Activated CD4-positive, alpha-beta memory T cell treated with anti-CD3 and anti-CD28 coated beads, Interleukin-2, amount 10 ng/mL, durations not matched to agents 7 days and 5 days (primary cell): ENCODE measurements at regions not wholly inside any gene's neighbourhood (a gene's known extent, or its start where the extent isn't known, plus 50 kb on each side); places are given as distances from the start of the nearest gene placed in this dataset.

Experiments used
- CTCF ChIA-PET: fragments of 350-600 bp; sonication (Branson Sonifier 250); formaldehyde crosslinking; loops from one replicate; lab custom pipeline; 2021; ENCODE audit warnings: antibody characterized with exemption, inconsistent platforms; lab: Charles Lee
- POLR2A ChIA-PET: fragments of 350-600 bp; sonication (Branson Sonifier 250); formaldehyde crosslinking; loops from one replicate; lab custom pipeline; 2021; ENCODE audit warnings: antibody characterized with exemption; lab: Charles Lee
- DNase-seq: peaks from one replicate; pipeline ENCODE4 v3.0.0-alpha.2; 2020
- H3K27ac Mint-ChIP-seq: one replicate; pipeline ENCODE4 v1.8.0; 2021; ENCODE audit warnings: mild to moderate bottlenecking, mixed read lengths
- H3K27me3 Mint-ChIP-seq: one replicate; pipeline ENCODE4 v1.8.0; 2021; ENCODE audit warnings: mixed read lengths
- H3K36me3 Mint-ChIP-seq: one replicate; pipeline ENCODE4 v1.8.0; 2021; ENCODE audit warnings: low read depth, mixed read lengths
- H3K4me1 Mint-ChIP-seq: one replicate; pipeline ENCODE4 v1.8.0; 2021; ENCODE audit warnings: mixed read lengths
- H3K4me3 Mint-ChIP-seq: one replicate; pipeline ENCODE4 v1.8.0; 2021; ENCODE audit warnings: mild to moderate bottlenecking, mixed read lengths
- H3K9me3 Mint-ChIP-seq: one replicate; pipeline ENCODE4 v1.8.0; 2021; ENCODE audit warnings: mixed read lengths

- Mint-ChIP-seq H3K27ac (no peak overlapping the region), H3K36me3 (no peaks in the 10 kb centered on the region), H3K4me1 (no peaks in the 10 kb centered on the region), H3K9me3 (no peaks in the 10 kb centered on the region), H3K4me3 (no peak overlapping the region), H3K27me3 (no peaks in the 10 kb centered on the region)
- POLR2A ChIA-PET: no interaction called here
- no peak for DNase-seq
- CTCF ChIA-PET: no interaction called here
Observed at GRCh38 chr9:78577156-78577906, 280.4 kb downstream of the PSAT1 start.

- POLR2A ChIA-PET: no interaction called here
- H3K27me3 Mint-ChIP-seq: no peaks in the 10 kb centered on the region
Observed at GRCh38 chr9:78578072-78578471, 281.1 kb downstream of the PSAT1 start.

GRCh38 chr9:78582821-78583220 is 285.9 kb downstream of the PSAT1 start:
- DNase-seq: no peak
- Mint-ChIP-seq H3K36me3 (no peaks in the 10 kb centered on the region), H3K4me3 (no peak overlapping the region), H3K27ac (no peak overlapping the region), H3K27me3 (no peaks in the 10 kb centered on the region), H3K4me1 (no peaks in the 10 kb centered on the region), H3K9me3 (no peaks in the 10 kb centered on the region)
- ChIA-PET POLR2A (no interaction called here), CTCF (no interaction called here)

More at GRCh38 chr9:78578072-78578471, 281.1 kb downstream of the PSAT1 start:
- no peaks in the 10 kb centered on the region for H3K4me1 Mint-ChIP-seq
- H3K4me3 Mint-ChIP-seq: no peak overlapping the region
- no peaks in the 10 kb centered on the region for H3K9me3 Mint-ChIP-seq
- H3K27ac Mint-ChIP-seq: no peak overlapping the region
- DNase-seq: no peak
- H3K36me3 Mint-ChIP-seq: no peaks in the 10 kb centered on the region
- CTCF ChIA-PET: no interaction called here

GRCh38 chr9:78584589-78584988 is 287.7 kb downstream of the PSAT1 start:
- DNase-seq: no peak
- CTCF ChIA-PET: no interaction called here

DNA sequence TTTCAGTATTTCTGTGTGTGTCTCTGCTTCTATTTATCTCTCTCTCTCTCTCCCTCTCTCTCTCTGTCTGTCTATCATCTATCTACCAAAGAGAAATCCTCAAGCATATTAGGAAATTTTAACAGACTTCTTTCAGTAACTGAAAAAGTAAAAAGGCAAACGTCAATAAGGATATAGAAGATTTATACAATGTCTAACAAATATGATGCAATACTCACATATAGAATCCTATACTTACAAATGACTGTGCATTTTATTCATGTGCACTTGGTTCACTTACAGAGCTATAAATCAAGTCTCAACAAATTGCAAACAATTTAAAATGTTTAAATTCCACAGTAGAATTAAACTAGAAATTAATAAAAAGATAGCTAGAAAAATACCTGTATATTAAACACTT is 289.0 kb downstream of the PSAT1 start:
- Mint-ChIP-seq H3K27me3 (no peaks in the 10 kb centered on the region), H3K4me3 (no peak overlapping the region), H3K27ac (no peak overlapping the region), H3K4me1 (no peaks in the 10 kb centered on the region), H3K36me3 (no peaks in the 10 kb centered on the region), H3K9me3 (no peaks in the 10 kb centered on the region)
- POLR2A ChIA-PET: no interaction called here
- DNase-seq: no peak
- CTCF ChIA-PET: no interaction called here

More at GRCh38 chr9:78584589-78584988, 287.7 kb downstream of the PSAT1 start:
- Mint-ChIP-seq H3K9me3 (no peaks in the 10 kb centered on the region), H3K4me1 (no peaks in the 10 kb centered on the region), H3K4me3 (no peak overlapping the region), H3K27me3 (no peaks in the 10 kb centered on the region), H3K27ac (no peak overlapping the region), H3K36me3 (no peaks in the 10 kb centered on the region)
- POLR2A ChIA-PET: no interaction called here

GRCh38 chr9:78590068-78590467 is 293.1 kb downstream of the PSAT1 start:
- Mint-ChIP-seq H3K27ac (no peak overlapping the region), H3K4me1 (no peaks in the 10 kb centered on the region), H3K9me3 (no peaks in the 10 kb centered on the region), H3K4me3 (no peak overlapping the region), H3K36me3 (no peaks in the 10 kb centered on the region), H3K27me3 (no peaks in the 10 kb centered on the region)
- CTCF ChIA-PET: no interaction called here
- no peak for DNase-seq
- POLR2A ChIA-PET: no interaction called here

- Mint-ChIP-seq H3K36me3 (no peaks in the 10 kb centered on the region), H3K27ac (no peak overlapping the region), H3K9me3 (no peaks in the 10 kb centered on the region), H3K27me3 (no peaks in the 10 kb centered on the region), H3K4me3 (no peak overlapping the region), H3K4me1 (no peaks in the 10 kb centered on the region)
- no peak for DNase-seq
- ChIA-PET POLR2A (no interaction called here), CTCF (no interaction called here)
Observed at GRCh38 chr9:78592811-78593210, 295.9 kb downstream of the PSAT1 start.

DNA sequence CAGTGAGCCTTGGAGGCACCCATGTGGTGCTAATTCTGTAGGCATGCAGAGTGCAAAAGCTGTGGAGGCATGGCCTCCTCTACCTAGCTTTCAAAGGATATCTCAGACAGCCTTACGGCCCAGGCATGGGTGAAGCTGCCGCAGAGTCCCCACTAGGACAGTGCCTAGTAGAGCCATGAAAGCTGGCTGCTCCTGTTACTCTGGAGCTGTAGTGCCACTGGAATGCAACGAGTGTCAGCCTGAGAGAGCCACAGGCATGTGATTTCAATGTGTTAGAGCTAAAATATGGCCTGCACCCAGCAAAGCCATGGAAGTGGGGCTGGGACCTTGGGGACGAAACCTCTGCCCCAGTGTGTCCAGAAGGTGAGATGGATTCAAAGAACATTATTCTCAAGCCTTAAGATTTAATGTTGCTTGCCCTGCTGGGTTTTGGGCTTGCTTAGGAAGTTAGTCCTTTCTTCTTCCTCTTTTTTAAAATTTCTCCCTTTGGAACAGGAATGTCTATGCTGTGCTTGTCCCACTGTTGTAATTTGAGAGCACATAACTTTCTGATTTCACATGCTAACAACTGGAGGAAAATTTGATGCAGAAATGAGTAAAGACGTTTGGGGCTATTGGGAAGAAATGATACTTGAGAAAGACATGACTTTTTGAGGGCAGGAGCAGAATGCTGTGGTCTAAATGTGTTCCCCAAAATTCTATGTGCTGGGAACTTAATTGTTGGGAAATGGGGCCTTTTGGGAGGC is 298.4 kb downstream of the PSAT1 start:
- CTCF ChIA-PET: no interaction called here
- H3K4me1 Mint-ChIP-seq: no peaks in the 10 kb centered on the region
- H3K9me3 Mint-ChIP-seq: no peaks in the 10 kb centered on the region
- POLR2A ChIA-PET: no interaction called here
- H3K27me3 Mint-ChIP-seq: no peaks in the 10 kb centered on the region
- no peaks in the 10 kb centered on the region for H3K36me3 Mint-ChIP-seq
- H3K4me3 Mint-ChIP-seq: no peak overlapping the region
- no peak overlapping the region for H3K27ac Mint-ChIP-seq
- DNase-seq: no peak

DNA sequence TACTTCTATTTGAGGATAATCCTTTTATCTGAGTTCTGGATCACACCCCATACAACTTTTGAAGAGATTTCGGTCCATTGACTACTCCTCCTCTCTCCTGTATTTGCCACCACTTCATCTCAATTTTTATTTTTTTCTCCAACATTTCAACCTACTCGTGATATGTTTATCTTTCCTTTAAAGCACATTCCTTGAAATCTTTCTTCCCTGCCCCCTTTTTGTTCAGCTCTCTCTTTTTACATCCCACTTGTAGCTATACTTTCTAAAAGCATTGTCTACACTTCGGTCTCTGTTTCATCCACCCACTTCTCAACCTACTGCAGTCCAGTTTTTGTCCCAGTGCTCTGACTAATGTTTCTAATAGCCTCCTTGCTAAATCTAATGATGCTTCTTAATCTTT is 299.4 kb downstream of the PSAT1 start:
- no peak for DNase-seq
- POLR2A ChIA-PET: no interaction called here
- Mint-ChIP-seq H3K27me3 (no peaks in the 10 kb centered on the region), H3K27ac (no peak overlapping the region), H3K4me3 (no peak overlapping the region), H3K4me1 (no peaks in the 10 kb centered on the region), H3K36me3 (no peaks in the 10 kb centered on the region), H3K9me3 (no peaks in the 10 kb centered on the region)
- CTCF ChIA-PET: no interaction called here

GRCh38 chr9:78598120-78598519 is 301.2 kb downstream of the PSAT1 start:
- no peaks in the 10 kb centered on the region for H3K27me3 Mint-ChIP-seq
- no peak for DNase-seq
- H3K4me3 Mint-ChIP-seq: no peak overlapping the region
- H3K27ac Mint-ChIP-seq: no peak overlapping the region
- H3K9me3 Mint-ChIP-seq: no peaks in the 10 kb centered on the region
- POLR2A ChIA-PET: no interaction called here
- no peaks in the 10 kb centered on the region for H3K36me3 Mint-ChIP-seq
- CTCF ChIA-PET: no interaction called here
- no peaks in the 10 kb centered on the region for H3K4me1 Mint-ChIP-seq

DNA sequence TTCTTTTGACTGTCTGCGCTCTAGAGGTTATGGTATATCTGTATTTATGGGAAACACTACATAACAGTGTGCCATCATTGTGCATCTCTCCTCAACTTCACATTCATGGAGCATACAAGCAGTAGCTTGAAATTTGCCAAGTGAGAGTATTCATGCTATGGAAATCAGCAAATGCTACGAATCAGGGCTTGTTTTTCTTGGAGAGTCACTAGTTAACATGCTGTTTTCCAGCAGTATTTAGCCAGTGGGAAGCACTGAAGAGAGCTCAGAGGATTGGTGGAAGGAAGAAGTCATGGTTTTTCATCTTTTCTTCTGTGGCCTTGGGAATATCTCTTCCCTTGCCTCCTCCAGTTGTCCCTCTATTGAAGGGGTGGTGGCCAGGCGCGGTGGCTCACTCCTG is 303.0 kb downstream of the PSAT1 start:
- Mint-ChIP-seq H3K27me3 (no peaks in the 10 kb centered on the region), H3K4me1 (no peaks in the 10 kb centered on the region), H3K4me3 (no peak overlapping the region), H3K27ac (no peak overlapping the region), H3K9me3 (no peaks in the 10 kb centered on the region), H3K36me3 (no peaks in the 10 kb centered on the region)
- no peak for DNase-seq
- POLR2A ChIA-PET: no interaction called here
- CTCF ChIA-PET: interaction anchor here (1.2 to 2.5 kb wide), 2 partner anchors 11 to 160 kb away, joined by 3 to 6 read pairs; no protein-coding TSS in a partner anchor

DNA sequence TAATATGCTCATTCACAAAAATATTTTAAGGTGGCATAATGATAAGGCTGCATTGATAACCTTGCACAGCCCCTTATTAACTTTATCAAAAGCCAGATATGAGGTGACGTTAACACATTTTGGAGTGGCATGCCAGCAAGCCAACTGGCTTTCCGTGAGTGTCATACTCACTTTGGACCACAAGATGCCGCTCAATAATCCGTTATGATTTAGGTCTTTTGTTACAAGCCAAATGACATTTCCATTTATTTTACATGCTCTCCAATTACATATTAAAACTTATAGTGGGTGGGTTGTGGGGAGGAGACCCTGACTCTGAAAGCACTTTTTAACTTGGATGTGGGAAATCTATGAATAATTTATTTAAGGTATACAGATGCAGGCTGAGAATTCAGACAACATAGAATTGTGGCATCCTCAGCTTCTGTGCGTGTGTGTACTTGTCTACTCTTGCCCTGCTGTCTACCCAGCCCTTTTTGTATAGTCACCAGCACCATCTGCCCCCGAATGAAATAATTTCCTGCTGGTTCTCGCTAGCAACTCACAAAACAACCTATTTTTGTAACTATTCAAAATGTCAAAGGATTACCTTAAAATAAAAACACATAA is 305.1 kb downstream of the PSAT1 start:
- Mint-ChIP-seq H3K36me3 (no peaks in the 10 kb centered on the region), H3K27ac (no peak overlapping the region), H3K9me3 (no peaks in the 10 kb centered on the region), H3K4me1 (no peaks in the 10 kb centered on the region), H3K27me3 (no peaks in the 10 kb centered on the region), H3K4me3 (no peak overlapping the region)
- DNase-seq: no peak
- ChIA-PET POLR2A (no interaction called here), CTCF (interaction anchor here (2.5 kb wide), 1 partner anchor 162 kb away, joined by 6 read pairs; no protein-coding TSS in a partner anchor)
